ENCODE measurements at regions not wholly inside any gene's neighbourhood (a gene's known extent, or its start where the extent isn't known, plus 50 kb on each side); places are given as distances from the start of the nearest gene placed in this dataset.
"Not testable (repeated sequence)": the region's sequence is repeated elsewhere in the genome, so short reads cannot be mapped to it uniquely, and the experiment has no call there.

- WGBS, 2 donors: 88 to 89% methylated on average over 5 of the region's 5 CpGs
- H3K9me3 ChIP-seq: no peaks in the 10 kb centered on the region
- H3K4me3 ChIP-seq: no peak overlapping the region
- DNase-seq (no peak), ATAC-seq (no peak)
- intact Hi-C loops (cut with DNase I): no loop called here
- TF ChIP-seq, protein P1, sequence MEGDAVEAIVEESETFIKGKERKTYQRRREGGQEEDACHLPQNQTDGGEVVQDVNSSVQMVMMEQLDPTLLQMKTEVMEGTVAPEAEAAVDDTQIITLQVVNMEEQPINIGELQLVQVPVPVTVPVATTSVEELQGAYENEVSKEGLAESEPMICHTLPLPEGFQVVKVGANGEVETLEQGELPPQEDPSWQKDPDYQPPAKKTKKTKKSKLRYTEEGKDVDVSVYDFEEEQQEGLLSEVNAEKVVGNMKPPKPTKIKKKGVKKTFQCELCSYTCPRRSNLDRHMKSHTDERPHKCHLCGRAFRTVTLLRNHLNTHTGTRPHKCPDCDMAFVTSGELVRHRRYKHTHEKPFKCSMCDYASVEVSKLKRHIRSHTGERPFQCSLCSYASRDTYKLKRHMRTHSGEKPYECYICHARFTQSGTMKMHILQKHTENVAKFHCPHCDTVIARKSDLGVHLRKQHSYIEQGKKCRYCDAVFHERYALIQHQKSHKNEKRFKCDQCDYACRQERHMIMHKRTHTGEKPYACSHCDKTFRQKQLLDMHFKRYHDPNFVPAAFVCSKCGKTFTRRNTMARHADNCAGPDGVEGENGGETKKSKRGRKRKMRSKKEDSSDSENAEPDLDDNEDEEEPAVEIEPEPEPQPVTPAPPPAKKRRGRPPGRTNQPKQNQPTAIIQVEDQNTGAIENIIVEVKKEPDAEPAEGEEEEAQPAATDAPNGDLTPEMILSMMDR (IDR thresholded peaks at IDR 0.05): no peak
- no peak for TF ChIP-seq POLR2A (IDR thresholded peaks at IDR 0.05)
- H3K27me3 ChIP-seq: no peaks in the 10 kb centered on the region
- no peak overlapping the region for H3K27ac ChIP-seq
- no peaks in the 10 kb centered on the region for H3K36me3 ChIP-seq (replicated peaks in 1 of 2; ENCODE audit: insufficient read depth in 1 of 2, low read depth in 2 of 2)
- H3K4me1 ChIP-seq: no peaks in the 10 kb centered on the region
Measured at GRCh38 chr7:24390376-24391157, 106.6 kb downstream of the NPY start.

- no peaks in the 10 kb centered on the region for H3K9me3 ChIP-seq
- H3K27ac ChIP-seq: no peak overlapping the region
- intact Hi-C loops (cut with DNase I): no loop called here
- ATAC-seq (no peak), DNase-seq (no peak)
- TF ChIP-seq, protein P1 (IDR thresholded peaks at IDR 0.05): no peak
- H3K4me3 ChIP-seq: no peak overlapping the region
- H3K36me3 ChIP-seq (replicated peaks in 1 of 2; ENCODE audit: insufficient read depth in 1 of 2, low read depth in 2 of 2): no peaks in the 10 kb centered on the region
- whole genome bisulfite sequencing, 2 donors: 45 to 78% methylated on average over 1 of the region's 1 CpG
- no peaks in the 10 kb centered on the region for H3K27me3 ChIP-seq
- H3K4me1 ChIP-seq: no peaks in the 10 kb centered on the region
Measured at GRCh38 chr7:24392774-24393173, 108.8 kb downstream of the NPY start.

DNA sequence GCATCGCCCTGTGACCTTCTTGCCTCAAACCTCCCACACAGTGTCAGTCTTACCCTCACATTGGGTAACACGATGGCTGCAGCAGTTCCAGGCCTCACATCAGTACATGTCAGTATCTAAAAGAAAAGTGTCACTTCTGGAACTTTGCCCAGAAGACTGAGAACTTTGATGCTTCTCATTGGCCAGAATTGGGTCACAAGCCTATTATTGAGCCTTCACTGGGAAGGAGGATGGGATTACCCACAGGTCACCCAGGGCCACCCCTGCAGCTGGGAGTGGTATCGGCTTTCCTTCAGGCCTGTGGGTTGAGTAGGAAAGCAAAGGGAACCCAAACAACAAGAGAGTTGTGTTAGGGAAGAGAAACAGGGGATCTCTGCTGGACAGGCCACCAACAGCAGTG lies 111.5 kb downstream of the NPY start:
- Histone ChIP-seq H3K27ac (no peak overlapping the region), H3K4me1 (no peaks in the 10 kb centered on the region), H3K9me3 (no peaks in the 10 kb centered on the region), H3K27me3 (no peaks in the 10 kb centered on the region), H3K4me3 (no peak overlapping the region), H3K36me3 (replicated peaks in 1 of 2; ENCODE audit: insufficient read depth in 1 of 2, low read depth in 2 of 2) (no peaks in the 10 kb centered on the region)
- intact Hi-C loops (cut with DNase I): no loop called here
- DNase-seq (no peak), ATAC-seq (no peak)
- 82 to 97% methylated on average over 3 of the region's 3 CpGs for WGBS, 2 donors
- TF ChIP-seq, protein P1 (IDR thresholded peaks at IDR 0.05): no peak
- TF ChIP-seq POLR2A (IDR thresholded peaks at IDR 0.05): no peak

DNA sequence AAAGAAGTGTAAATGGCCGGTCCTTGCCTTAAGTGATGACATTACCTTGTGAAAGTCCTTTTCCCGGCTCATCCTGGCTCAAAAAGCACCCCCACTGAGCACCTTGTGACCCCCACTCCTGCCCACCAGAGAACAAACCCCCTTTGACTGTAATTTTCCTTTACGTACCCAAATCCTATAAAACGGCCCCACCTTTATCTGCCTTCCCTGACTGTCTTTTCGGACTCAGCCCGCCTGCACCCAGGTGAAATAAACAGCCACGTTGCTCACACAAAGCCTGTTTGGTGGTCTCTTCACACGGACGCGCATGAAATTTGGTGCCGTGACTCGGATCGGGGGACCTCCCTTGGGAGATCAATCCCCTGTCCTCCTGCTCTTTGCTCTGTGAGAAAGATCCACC lies 112.4 kb downstream of the NPY start:
- intact Hi-C loops (cut with DNase I); DNase-seq; H3K4me1 ChIP-seq; H3K27ac ChIP-seq; H3K27me3 ChIP-seq; H3K4me3 ChIP-seq; H3K9me3 ChIP-seq; ATAC-seq; H3K36me3 ChIP-seq (replicated peaks in 1 of 2; ENCODE audit: insufficient read depth in 1 of 2, low read depth in 2 of 2): not testable (repeated sequence)
- WGBS, 2 donors: 57 to 69% methylated on average over 12 to 13 of the region's 13 CpGs

DNA sequence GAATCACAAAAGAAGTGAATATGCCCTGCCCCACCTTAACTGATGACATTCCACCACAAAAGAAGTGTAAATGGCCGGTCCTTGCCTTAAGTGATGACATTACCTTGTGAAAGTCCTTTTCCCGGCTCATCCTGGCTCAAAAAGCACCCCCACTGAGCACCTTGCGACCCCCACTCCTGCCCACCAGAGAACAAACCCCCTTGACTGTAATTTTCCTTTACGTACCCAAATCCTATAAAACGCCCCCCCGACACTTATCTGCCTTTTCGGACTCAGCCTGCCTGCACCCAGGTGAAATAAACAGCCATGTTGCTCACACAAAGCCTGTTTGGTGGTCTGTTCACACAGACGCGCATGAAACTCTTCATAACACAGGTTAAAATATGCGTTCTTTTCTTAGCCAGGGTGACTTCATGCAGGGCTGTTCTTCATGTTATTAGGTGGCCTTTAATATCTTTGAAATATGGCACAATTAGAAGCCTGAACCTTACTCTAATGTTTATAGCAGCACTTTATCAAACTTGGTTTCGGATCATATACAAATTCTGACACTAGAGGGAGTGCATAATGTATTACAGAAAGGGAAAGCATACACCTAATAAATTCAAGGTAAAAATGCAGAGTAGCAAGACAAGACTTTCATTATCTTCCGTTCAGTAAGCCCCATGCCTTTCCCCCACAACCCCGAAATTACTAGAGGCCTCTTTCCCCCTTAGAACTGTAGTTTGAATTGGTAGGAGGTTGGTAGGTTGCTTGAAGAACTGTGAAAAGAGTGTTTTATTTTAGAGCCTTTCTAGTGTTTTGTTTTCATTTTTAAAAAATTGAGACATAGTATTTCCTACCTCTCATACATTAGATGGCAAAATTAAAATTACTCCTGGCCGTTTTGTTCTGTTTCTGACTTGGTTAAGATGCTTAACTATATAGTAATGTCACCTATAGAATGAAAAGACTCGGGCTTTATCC lies 117.9 kb downstream of the NPY start:
- Histone ChIP-seq H3K27me3 (no peaks in the 10 kb centered on the region), H3K9me3 (no peaks in the 10 kb centered on the region)
- TF ChIP-seq, protein P1 (IDR thresholded peaks at IDR 0.05): peak in 6 of 7 experiments; percentile 31 to 70 (median 58)
- TF ChIP-seq POLR2A (IDR thresholded peaks at IDR 0.05): no peak

More for the DNA sequence above, 117.9 kb downstream of the NPY start:
- Histone ChIP-seq H3K4me3 (no peak overlapping the region), H3K4me1 (no peaks in the 10 kb centered on the region), H3K36me3 (replicated peaks in 1 of 2; ENCODE audit: insufficient read depth in 1 of 2, low read depth in 2 of 2) (no peaks in the 10 kb centered on the region), H3K27ac (no peak overlapping the region)
- ATAC-seq (peak; percentile 73), DNase-seq (no peak)
- intact Hi-C loops (cut with DNase I): no loop called here
- 31 to 32% methylated on average over 13 to 14 of the region's 15 CpGs for WGBS, 2 donors
